ENCODE measurements at regions not wholly inside any gene's neighbourhood (a gene's known extent, or its start where the extent isn't known, plus 50 kb on each side); places are given as distances from the start of the nearest gene placed in this dataset.

GRCh38 chr4:127558489-127559407 is 74.0 kb upstream of the INTU start:
- TF ChIP-seq, protein P1, sequence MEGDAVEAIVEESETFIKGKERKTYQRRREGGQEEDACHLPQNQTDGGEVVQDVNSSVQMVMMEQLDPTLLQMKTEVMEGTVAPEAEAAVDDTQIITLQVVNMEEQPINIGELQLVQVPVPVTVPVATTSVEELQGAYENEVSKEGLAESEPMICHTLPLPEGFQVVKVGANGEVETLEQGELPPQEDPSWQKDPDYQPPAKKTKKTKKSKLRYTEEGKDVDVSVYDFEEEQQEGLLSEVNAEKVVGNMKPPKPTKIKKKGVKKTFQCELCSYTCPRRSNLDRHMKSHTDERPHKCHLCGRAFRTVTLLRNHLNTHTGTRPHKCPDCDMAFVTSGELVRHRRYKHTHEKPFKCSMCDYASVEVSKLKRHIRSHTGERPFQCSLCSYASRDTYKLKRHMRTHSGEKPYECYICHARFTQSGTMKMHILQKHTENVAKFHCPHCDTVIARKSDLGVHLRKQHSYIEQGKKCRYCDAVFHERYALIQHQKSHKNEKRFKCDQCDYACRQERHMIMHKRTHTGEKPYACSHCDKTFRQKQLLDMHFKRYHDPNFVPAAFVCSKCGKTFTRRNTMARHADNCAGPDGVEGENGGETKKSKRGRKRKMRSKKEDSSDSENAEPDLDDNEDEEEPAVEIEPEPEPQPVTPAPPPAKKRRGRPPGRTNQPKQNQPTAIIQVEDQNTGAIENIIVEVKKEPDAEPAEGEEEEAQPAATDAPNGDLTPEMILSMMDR (IDR thresholded peaks at IDR 0.05): no peak
- TF ChIP-seq POLR2A (IDR thresholded peaks at IDR 0.05): no peak
